ENCODE measurements at regions not wholly inside any gene's neighbourhood (a gene's known extent, or its start where the extent isn't known, plus 50 kb on each side); places are given as distances from the start of the nearest gene placed in this dataset.

GRCh38 chr21:35783721-35784120 lies 276.6 kb downstream of the SETD4 start:
- TF ChIP-seq POLR2A (IDR thresholded peaks at IDR 0.05; ENCODE audit: low read length) = no peak
- no peak for TF ChIP-seq GATA1 (IDR thresholded peaks at IDR 0.05; ENCODE audit: low read depth, low read length)

Measured in erythroblast (primary cell).